ENCODE measurements at regions not wholly inside any gene's neighbourhood (a gene's known extent, or its start where the extent isn't known, plus 50 kb on each side); places are given as distances from the start of the nearest gene placed in this dataset.
"Not testable (repeated sequence)": the region's sequence is repeated elsewhere in the genome, so short reads cannot be mapped to it uniquely, and the experiment has no call there.

DNA sequence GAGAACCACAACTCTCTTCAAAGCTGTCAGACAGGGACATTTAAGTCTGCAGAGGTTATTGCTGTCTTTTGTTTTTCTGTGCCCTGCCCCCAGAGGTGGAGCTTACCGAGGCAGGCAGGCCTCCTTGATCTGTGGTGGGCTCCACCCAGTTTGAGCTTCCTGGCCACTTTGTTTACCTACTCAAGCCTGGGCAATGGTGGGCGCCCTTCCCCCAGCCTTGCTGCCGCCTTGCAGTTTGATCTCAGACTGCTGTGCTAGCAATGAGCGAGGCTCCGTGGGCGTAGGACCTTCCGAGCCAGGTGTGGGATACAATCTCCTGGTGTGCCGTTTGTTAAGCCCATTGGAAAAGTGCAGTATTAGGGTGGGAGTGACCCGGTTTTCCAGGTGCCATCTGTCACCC, 822.1 kb downstream of the KCNMA1 start:
- not testable (repeated sequence) for DNase-seq (ENCODE audit: low spot score); FAIRE-seq

DNA sequence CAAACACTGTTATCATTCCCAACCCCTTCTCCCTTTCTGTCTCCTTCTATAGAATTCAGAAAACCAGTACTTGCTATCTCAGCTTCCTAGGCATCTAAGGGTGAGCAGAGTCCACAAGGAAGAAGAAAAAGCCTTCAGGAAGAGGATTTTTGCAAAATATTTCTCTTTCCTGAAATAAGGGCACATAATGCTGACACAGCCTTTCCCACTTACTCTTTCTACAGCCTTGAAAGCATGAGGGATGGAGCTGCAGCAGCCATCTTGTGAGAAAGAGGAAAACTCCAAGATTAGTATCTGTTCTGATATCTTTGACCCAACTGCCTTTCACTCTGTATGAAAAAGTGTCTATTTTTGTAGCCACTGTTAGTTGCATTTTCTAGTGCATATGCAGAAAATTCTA, 826.2 kb downstream of the KCNMA1 start:
- FAIRE-seq (no peak), DNase-seq (ENCODE audit: low spot score) (no peak)

DNA sequence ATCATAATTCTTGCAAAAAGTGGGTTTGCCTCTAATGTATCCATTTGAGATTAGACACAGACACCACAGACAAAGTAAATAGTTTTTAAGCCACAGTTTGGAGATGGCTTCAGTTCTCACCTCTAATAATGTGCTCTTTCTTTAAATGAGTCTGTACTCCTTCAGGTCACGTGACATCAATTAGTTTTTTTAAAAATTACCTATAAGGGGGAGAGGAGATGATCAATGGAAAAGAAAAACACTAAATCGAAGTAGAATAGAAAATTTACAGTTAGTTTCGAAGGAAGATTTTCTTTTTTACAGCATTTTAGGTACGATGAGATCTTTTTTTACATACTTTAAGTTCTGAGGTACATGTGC, 849.2 kb downstream of the KCNMA1 start:
- no peak for FAIRE-seq
- no peak for DNase-seq (ENCODE audit: low spot score)

DNA sequence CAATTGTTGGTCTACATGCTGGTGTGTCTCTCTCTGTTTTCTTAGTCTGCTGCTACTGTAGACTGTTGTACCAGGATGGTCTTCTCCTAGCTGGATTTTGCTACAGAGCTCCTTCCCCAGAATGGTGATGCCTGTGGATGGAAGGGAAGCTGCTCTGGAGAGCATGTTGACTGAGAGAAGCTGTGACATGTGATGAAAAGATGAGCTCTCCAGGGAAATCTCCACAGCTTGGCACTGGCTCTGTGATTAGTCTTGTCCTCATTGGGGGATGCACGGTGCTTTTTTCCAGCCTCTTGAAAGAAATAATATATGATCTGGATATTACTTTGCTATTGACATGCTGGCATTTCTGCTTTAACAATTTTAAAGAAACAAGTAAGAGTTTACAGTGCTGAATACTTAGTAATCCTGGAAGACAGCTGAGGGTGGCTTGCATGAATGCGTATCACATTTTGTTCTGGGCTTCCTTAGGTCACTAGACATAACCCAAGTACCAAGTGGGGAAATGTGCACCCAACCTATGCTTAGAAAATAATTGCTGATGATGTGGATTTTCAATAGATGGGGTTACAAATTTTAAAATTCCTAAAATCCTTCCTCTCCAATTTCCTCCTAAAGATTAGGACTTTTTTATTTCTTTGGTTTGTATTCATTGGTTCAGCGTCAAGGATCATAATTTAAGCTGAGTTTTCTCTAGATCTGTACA, 849.7 kb downstream of the KCNMA1 start:
- no peak for FAIRE-seq
- DNase-seq (ENCODE audit: low spot score) = no peak

DNA sequence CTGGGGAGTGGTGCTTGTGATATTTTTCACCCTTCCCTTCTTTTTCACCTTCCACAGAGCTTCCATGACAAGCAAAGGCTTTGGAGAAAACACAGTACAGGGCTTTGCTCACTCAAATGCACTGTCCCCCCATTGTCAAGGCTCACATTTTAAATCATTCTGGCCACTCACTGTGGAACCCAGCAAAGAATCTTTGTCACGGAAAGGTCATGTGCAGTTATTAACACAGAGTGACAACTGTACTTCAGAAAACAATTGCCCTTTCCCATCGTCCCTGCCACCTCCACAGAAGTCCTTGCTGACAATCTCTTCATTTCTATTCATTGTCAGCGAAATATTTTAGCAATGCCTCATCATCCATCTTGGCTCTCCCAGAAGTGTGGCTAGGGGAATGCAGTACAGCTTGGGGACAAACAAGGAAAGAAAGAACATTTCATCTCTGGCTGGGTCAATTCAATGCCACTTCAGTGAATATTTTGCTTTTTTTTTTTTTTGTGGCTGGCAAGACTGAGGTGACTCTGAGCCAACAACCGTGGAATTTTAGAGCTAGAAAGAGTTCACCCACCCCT, 851.0 kb downstream of the KCNMA1 start:
- DNase-seq (ENCODE audit: low spot score) (no peak), FAIRE-seq (no peak)

DNA sequence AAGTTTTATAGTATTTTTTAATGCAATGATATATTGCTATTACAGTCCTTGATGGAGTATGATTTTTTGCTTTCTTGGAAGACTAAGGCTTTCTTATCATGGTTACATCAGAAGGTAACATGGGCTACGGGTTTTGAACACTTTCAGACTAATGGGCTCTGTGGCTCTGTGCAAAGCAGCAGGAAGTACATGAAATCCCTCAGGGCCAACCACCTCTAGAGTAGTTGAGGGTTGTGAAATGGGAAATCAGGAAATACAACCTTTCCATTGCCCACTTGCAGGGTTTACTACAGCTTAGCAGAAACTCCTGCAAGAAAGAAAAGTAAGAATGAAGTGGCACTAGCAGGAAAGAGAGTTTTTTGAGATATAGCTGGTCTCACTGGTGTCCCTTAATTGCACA, 853.5 kb downstream of the KCNMA1 start:
- DNase-seq (ENCODE audit: low spot score) = no peak
- no peak for FAIRE-seq

DNA sequence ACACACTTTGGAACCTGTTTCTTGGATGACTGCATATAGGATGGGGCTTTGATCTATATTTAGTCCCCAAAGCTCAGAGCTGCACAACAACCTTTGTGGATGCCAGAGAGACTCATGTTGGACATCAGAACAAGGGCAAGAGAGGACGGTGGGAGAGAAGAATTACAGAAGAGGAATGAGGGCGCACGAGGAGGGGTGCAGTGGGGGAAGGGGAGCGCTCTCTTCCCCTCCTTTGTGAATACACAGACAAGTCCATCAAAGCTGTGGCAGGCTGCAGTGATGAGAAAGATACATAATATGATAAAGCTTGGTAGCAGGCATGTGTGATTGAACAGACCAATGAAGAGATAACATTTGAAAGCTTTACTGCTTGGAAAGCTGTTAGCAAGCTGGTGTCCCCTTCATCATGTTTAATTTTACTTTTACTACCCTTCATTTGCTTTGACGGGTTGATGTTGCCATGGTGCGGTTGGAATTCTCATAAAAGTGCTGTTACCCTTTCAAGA, 857.8 kb downstream of the KCNMA1 start:
- DNase-seq (ENCODE audit: low spot score) (no peak), FAIRE-seq (no peak)

DNA sequence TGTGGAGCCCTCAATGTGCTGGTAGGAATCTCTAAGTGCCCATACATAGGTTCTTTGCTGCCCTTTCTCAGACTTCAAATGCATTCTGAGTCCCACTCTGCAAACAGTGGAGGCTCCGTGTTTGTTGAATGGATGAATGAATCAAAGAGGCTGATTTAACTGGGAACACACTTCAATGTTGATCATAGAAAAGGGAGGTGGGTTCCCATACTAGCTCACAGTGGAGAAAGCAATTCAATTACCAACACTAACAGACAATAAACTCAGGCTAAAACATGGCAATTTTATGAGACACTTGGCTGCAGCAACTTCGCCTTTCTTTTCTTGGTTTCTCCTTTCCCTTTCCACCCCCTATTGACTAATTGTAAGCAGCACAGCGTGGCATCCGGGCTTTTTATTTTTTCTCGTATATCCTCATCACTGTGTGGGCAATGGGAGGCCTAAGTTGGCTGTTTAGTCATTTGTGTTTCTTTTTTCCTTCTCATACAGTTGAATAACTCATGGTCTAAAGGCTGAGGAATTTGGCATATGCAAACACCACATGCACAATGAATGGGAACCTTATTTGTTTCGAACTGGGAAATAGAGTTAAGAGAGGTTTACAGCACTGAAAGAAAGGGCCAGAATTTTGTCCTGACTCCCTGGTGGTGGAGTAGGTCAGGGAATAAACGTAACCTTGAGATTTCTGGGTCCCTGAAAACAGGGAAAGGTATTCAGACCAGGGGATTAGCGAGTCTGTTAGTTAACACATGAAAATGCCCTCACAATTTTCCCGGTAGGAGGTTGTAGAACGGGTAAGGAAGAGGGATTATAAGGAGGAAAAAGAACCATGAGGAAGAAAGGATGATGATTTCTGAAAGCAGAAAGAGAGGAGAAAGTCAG, 858.5 kb downstream of the KCNMA1 start:
- FAIRE-seq (no peak), DNase-seq (ENCODE audit: low spot score) (no peak)

DNA sequence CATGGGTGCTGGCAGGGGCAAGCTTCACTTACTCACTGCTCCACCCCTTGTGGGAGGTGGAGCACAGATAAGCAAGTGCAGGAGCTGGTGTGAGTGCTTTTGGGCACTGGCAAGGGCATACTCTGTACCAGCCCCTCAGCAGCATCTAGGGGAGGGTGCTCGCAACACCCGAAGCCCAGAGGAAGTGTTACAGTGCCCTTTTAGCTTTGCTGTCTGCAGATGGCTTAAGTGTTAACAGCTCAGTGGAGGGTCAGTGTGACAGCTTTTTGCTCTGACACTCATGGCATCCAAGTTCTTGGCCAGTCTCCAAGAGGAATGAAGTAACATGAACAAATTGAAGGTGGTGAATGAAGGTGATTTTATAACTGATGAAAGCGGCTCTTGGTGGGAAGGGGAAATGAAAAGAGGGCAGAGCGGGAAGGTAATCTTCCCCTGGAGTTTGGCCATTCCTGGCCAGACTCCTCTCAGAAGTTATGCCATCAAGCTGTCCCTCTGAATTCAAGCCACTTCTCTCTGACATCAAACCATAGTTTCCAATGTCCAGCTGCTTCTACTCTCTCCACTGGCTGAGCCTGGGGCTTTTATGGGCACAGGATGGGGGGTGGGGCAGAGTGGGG, 862.5 kb downstream of the KCNMA1 start:
- FAIRE-seq = no peak
- no peak for DNase-seq (ENCODE audit: low spot score)

DNA sequence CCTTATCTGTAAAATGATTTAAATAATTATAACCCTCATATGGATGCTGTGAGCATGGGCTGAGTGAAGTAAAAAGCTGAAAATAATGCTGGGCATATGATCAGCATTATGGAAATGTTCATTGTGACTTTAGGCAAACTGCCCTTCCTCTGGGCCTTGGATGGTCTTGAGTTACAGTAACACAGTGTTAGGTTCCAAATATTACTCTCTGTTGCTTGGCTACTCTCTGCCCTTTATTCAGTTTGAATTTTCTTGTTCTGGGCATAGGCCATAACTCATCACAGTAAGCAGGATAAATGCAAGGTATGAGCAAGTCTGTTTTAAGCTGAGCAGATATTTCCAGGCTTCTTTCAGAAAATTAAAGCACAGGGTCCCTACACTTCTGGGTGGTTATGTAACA, 868.0 kb downstream of the KCNMA1 start:
- DNase-seq (ENCODE audit: low spot score) (no peak), FAIRE-seq (no peak)

DNA sequence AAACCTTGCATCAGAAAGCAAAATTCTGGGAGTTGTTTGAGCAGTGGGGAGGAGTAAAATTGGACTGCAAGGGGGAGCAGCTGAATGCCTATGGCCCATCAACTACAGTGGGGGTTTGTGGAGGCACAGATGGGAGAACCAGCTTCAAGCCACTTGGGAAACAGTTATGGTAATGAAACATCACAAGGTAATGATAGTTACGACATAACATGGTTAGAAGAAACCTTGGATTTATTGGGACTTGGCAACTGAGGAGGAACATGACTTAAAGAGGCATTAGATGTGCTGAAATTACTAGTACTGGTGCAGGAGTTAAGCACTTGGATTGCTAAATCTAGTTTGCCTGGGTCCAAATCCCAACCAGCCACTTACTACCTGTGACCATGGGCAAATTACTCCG, 868.4 kb downstream of the KCNMA1 start:
- DNase-seq (ENCODE audit: low spot score) = no peak
- no peak for FAIRE-seq

DNA sequence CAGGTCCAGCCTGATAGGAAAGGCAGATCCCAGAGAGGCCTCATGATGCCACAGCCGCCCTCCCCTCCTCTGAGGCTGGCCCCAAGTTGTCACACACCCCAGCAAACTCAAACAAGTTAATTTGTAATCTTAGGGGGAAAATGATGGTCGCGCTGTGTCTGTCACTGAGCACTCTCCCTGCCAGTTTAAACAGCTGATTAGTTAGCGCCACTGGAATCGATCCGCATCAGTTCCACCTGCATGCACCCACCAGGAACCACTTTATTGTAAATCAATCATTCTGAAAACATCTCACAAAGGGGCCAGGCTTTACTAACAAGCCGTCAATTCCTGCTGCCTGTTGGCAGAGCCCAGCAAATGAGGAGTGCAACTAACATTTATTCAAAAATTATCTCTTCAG, 870.9 kb downstream of the KCNMA1 start:
- no peak for DNase-seq (ENCODE audit: low spot score)
- no peak for FAIRE-seq

DNA sequence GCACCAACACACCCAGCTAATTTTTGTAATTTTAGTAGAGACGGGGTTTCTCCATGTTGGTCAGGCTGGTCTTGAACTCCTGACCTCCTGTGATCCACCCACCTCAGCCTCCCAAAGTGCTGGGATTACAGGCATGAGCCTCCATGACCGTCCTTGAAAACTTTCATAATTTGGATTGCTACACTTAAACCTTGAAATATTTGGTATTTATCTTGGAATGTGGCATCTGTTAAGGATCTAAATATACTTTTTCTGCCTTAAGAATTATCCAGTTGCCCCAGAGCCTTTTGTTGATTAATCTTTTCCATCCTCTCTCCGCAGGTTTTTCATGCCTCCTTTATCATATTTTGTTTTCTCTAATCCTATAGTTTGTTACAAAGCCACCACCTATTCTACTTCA, 872.7 kb downstream of the KCNMA1 start:
- FAIRE-seq; DNase-seq (ENCODE audit: low spot score): not testable (repeated sequence)

DNA sequence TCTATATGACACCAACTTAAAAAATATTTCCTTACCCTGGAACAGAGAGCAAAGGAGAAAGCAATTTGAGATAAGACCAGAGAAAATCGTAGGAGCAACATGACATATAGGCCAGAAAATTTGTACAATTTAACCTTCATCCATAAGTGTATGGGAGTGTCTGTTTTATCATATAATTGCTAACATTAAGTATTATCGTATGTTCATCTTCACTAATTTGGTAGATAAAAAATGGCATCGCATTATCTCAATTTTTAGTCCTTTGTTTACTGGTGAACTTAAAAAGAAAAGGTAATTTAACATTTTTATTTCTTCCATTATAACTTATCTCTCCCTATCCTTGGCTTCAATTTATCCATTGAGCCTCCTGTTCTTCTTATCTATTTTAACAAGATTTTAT, 873.4 kb downstream of the KCNMA1 start:
- DNase-seq (ENCODE audit: low spot score) (no peak), FAIRE-seq (no peak)

DNA sequence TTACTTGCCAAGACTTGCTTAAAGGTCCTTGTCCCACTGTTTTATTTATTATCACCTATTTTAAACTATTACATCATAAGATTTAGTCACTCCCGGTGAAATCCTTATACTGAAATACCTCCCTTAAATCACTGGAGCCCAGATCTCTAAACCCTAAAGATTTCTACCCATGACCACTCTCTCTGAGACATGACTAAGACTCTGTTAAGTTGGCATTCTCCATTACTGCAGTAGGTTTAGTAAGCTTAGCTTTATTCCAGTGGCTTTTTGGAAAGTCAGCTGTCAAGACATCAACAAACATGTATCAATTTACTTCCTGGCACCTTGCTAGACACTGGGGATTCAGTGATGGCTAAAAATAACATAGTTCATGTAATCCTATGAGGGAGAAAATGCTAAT, 874.2 kb downstream of the KCNMA1 start:
- FAIRE-seq = no peak
- DNase-seq (ENCODE audit: low spot score) = no peak

DNA sequence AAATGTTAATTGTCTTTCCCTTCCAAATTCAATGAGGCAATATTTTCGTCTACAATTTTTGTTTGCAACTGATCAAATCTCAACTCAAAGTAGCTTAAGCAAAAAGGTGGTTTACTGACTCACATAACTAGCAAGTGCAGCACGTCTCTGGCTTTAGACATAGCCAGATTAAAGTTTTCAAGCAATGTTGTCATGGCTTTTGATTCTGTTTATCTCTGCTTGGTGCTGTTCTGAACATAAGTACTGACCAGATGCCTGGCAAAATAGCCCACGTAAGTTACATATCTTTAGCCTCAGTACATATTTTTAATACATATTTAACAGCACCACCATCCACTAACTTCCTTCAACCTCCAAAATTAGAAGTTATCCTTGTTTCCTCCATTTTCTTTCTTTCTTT, 877.9 kb downstream of the KCNMA1 start:
- DNase-seq (ENCODE audit: low spot score) = no peak

DNA sequence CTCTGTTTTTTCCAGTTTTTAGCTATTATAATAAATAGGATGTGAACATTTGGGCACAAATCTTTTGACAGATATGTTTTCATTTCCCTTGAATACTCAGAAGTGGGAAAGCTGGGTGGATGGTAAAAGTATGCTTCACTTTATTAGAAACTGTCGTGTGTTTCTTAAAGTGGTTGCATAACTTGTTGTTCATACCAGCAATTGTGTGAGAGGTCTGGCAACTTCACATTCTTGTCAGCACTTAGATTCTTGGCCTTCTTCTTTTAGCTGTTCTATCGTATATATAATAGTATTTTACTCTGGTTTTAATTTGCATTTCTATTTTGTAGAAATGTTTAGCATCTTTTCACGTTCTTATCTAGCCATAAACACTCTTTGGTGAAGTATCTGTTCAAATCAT, 894.4 kb downstream of the KCNMA1 start:
- no peak for FAIRE-seq
- DNase-seq (ENCODE audit: low spot score) = no peak

More for the DNA sequence above, 877.9 kb downstream of the KCNMA1 start:
- no peak for FAIRE-seq

DNA sequence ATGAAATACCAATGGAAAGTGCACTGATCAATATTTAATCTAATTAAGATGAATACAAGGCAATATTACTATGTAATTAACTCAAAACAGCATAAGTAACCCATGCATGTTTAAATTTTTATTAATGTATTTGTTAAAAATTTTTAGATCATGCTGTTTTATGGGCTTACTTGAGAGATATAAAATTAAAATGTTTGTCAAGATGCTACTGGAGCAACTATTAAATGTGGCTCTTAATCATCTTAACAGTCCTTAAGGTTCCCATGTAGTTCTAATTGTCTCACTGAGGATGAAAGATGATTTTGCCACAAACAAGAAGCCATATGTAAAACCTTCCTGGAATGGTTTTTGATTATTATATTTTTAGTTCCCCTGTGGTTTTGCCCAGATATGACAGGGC, 897.1 kb downstream of the KCNMA1 start:
- no peak for DNase-seq (ENCODE audit: low spot score)
- no peak for FAIRE-seq

DNA sequence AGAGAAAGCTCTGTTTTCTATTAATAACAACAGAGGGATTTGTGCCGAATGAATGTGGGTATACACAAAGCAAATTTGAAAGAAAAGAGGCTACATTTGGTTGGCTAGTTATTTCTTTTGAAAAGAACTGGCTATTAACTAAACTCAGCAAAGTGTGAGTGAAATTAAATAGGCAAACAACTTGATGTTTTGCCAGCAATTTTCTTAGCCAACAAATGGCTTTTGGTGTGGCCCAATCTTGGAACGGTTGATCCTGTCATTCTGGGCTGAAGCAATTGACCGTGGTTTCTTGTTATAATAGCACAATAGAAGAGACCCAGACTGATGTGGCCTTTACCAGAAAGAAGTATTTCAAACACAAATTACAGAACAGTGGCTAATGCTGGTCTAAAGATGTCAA, 898.6 kb downstream of the KCNMA1 start:
- no peak for DNase-seq (ENCODE audit: low spot score)
- no peak for FAIRE-seq

DNA sequence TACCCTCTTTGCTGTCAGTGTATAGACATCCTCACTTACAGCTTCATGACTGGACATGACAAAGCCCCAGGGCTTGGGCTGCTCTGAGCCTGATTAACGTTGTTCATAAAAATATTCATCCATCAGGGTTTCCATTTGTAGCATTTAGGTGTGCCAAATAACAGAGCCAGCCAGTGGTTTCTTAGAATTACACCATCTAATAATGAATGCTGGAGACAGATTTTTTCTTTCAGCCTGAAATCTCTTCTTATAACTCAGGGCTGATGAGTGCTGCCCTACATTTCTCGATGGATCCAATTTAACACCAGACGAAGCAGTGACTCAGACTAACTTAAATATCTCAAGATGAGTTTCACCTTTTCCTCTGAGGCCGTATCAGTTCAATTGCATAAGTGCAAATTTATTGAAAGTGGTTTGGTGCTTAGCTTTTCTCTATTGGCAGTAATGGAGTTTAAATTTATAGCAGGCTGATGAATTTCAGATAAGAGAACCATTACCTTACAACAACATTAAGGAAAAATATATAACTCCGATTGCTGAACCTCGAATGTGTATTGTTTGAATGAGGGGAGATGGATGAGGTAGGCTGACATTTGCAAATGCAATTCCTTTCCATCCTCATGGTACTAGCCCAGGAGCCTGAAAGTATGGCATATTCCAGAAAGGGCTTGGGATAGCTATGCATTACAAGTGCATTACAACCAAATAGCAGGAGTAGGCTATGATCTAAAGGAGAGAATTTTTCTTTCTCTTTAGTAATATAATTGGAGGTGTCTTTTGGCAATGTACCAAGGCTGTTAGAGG, 900.6 kb downstream of the KCNMA1 start:
- no peak for DNase-seq (ENCODE audit: low spot score)
- no peak for FAIRE-seq

DNA sequence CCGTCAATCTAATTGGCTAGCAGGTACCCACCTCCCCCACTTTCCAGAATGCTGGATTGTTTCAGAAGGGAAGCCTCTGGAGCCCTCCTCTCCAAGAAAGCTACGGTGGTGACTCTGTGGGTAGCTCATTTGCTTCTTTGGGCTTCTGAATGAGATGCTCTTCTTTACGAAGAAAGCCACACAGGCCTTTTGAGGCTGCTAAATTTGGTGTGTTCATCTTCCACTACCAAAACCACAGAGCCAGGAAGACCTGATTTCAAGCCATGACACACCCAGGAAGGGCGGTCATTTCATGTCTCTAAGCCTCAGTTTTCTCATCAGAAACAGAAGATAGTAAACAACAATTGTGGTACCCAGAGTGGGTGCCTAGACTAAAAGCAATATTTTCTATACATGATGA, 901.2 kb downstream of the KCNMA1 start:
- no peak for DNase-seq (ENCODE audit: low spot score)
- FAIRE-seq = no peak
